GM10248 (cell line): ENCODE measurements at regions not wholly inside any gene's neighbourhood (a gene's known extent, or its start where the extent isn't known, plus 50 kb on each side); places are given as distances from the start of the nearest gene placed in this dataset.
"Not testable (repeated sequence)": the region's sequence is repeated elsewhere in the genome, so short reads cannot be mapped to it uniquely, and the experiment has no call there.

Experiments
- CTCF ChIA-PET: fragments of 300-600 bp; sonication (Branson Sonifier 250); formaldehyde crosslinking; extraction: SDS; loops from one replicate; lab custom pipeline; 2021; ENCODE audit warnings: antibody characterized with exemption; lab: Yijun Ruan, JAX
- POLR2A ChIA-PET: fragments of 350-650 bp; sonication (Branson Sonifier 250); formaldehyde crosslinking; extraction: SDS; loops from one replicate; lab custom pipeline; 2020; ENCODE audit warnings: antibody characterized with exemption; lab: Yijun Ruan, JAX
- DNase-seq: peaks from one replicate; pipeline ENCODE4 v3.0.0; 2012; ENCODE audit errors: extremely low spot score
- CTCF ChIP-seq: IDR thresholded peaks from 2 replicates; pipeline ENCODE4 v1.5.1; 2012; ENCODE audit warnings: mild to moderate bottlenecking, low read depth; ENCODE audit errors: extremely low read depth, missing control alignments, control extremely low read depth

DNA sequence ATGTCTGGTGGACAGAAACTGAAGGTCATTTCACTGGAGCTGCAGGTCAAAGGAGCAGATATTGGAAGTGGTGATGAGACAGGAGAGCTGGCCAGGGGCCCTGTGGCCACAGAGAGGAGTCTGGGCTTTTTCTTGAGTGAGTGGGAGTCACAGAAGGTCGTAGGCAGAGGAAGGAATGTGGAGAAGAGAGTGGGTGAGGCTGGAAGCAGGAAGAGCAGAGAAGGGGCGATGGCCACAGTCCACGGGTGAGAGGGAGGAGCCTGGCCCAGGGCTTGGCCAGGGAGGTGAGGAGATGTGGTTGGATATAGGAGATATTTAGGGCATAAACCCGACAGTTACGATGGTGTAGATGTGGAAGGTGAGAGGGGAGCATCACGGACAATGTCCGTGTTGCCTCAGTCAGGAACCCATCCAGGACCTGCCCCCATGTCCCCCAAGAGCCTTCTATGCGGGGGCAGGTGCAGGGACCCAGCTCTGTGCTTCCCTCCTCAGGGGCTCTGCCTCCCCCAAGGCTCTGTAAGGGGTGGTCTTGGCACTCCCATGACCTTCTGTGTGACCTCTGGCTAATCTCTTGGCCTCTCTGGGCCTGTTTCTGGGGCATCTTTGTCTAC is 150.5 kb upstream of the PTPN1 start:
- DNase-seq = no peak
- POLR2A ChIA-PET = no interaction called here
- TF ChIP-seq CTCF = no peak
- CTCF ChIA-PET = no interaction called here

- ChIA-PET CTCF (no interaction called here), POLR2A (no interaction called here)
- DNase-seq = no peak
- TF ChIP-seq CTCF = no peak
Observed at GRCh38 chr20:50360218-50360672, 149.9 kb upstream of the PTPN1 start.

DNA sequence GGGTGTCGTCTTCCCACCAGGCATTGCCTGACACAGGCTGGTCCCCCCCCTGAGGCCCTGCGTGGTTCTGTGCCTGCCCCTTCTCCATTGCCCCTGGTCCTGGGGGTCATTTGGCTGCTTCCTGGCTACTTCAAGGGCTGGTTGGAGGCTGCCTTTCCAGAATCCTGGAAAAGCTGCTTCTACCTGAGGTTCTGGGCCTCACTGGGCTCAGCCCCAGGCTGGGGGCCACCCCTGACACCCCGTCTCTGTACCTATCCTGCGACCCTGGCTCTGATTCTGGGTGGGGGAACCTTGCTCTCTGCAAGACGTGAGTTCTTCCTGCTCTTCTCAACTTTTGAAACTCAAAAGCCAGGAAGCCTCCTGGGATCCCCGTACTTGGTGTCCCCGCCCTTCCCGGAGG is 149.3 kb upstream of the PTPN1 start:
- POLR2A ChIA-PET = no interaction called here
- no peak for TF ChIP-seq CTCF
- no peak for DNase-seq
- CTCF ChIA-PET = no interaction called here

DNA sequence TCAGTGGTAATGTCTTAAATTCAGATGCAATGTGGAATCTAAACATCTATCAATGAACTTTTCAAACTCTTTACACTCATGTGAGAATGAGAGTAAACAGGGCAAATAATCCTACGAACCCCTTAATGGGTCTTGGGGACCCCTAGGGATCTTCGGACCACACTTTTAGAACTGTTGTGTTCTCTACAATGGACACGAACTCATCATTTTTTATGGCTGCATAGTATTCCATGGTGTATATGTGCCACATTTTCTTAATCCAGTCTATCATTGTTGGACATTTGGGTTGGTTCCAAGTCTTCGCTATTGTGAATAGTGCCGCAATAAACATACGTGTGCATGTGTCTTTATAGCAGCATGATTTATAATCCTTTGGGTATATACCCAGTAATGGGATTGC is 148.0 kb upstream of the PTPN1 start:
- DNase-seq, CTCF ChIA-PET, POLR2A ChIA-PET: not testable (repeated sequence)

GRCh38 chr20:50363027-50363426 is 147.2 kb upstream of the PTPN1 start:
- no peak for TF ChIP-seq CTCF
- POLR2A ChIA-PET = no interaction called here
- CTCF ChIA-PET = interaction anchor here (1.5 to 1.6 kb wide), 2 partner anchors 10 to 49 kb away, joined by 3 read pairs; no protein-coding TSS in a partner anchor
- no peak for DNase-seq

- POLR2A ChIA-PET = no interaction called here
- DNase-seq = no peak
- no peak for TF ChIP-seq CTCF
- CTCF ChIA-PET = interaction anchor here (1.5 to 1.6 kb wide), 2 partner anchors 9 to 49 kb away, joined by 3 read pairs; no protein-coding TSS in a partner anchor
Observed at GRCh38 chr20:50363479-50363878, 146.7 kb upstream of the PTPN1 start.

- ChIA-PET CTCF (interaction anchor here (1.5 to 1.6 kb wide), 2 partner anchors 8 to 50 kb away, joined by 3 read pairs; no protein-coding TSS in a partner anchor), POLR2A (no interaction called here)
- TF ChIP-seq CTCF = no peak
- no peak for DNase-seq
Observed at GRCh38 chr20:50364542-50364941, 145.6 kb upstream of the PTPN1 start.
